Calu3 (cell line): ENCODE measurements at regions not wholly inside any gene's neighbourhood (a gene's known extent, or its start where the extent isn't known, plus 50 kb on each side); places are given as distances from the start of the nearest gene placed in this dataset.

ENCODE experiments used
- BruUV-seq: library from RNA; stranded (reverse); fragments of 400-500 nt; replicated peaks from 2 replicates; lab custom pipeline; 2021; lab: Mats Ljungman, UMichigan
- CTCF ChIA-PET: fragments of 300-600 bp; sonication (Branson Sonifier 250); formaldehyde crosslinking; loops from one replicate; lab custom pipeline; 2022; ENCODE audit warnings: antibody characterized with exemption; lab: Charles Lee
- DNase-seq: peaks from one replicate; pipeline ENCODE4 v3.0.0; 2022
- H3K27ac Mint-ChIP-seq: one replicate; pipeline ENCODE4 v1.8.0; 2022; ENCODE audit warnings: mixed read lengths; ENCODE audit not compliant: unreplicated experiment
- H3K27me3 Mint-ChIP-seq: one replicate; pipeline ENCODE4 v1.8.0; 2022; ENCODE audit warnings: mixed read lengths; ENCODE audit not compliant: unreplicated experiment
- H3K36me3 Mint-ChIP-seq: one replicate; pipeline ENCODE4 v1.8.0; 2022; ENCODE audit warnings: mild to moderate bottlenecking, moderate library complexity, mixed read lengths; ENCODE audit not compliant: insufficient read depth, unreplicated experiment
- H3K4me1 Mint-ChIP-seq: one replicate; pipeline ENCODE4 v1.8.0; 2022; ENCODE audit warnings: mild to moderate bottlenecking, low read depth, mixed read lengths; ENCODE audit not compliant: unreplicated experiment
- H3K4me3 Mint-ChIP-seq: one replicate; pipeline ENCODE4 v1.8.0; 2022; ENCODE audit warnings: mild to moderate bottlenecking, low read depth, moderate library complexity, mixed read lengths; ENCODE audit not compliant: unreplicated experiment
- H3K9me3 Mint-ChIP-seq: one replicate; pipeline ENCODE4 v1.8.0; 2022; ENCODE audit warnings: low read depth, mixed read lengths; ENCODE audit not compliant: unreplicated experiment
- CTCF ChIP-seq: fragments of 200-600 bp; IDR thresholded peaks from one replicate; pipeline ENCODE4 v1.8.0; 2022; ENCODE audit warnings: antibody characterized with exemption; ENCODE audit not compliant: unreplicated experiment
- intact Hi-C: fragments of 100-400 bp; cut with micrococcal nuclease; formaldehyde crosslinking; loops from one replicate; pipeline ENCODE4 v1.10.0; 2022; ENCODE audit not compliant: unreplicated experiment

GRCh38 chr6:48818052-48818412 lies 645.0 kb downstream of the MMUT start:
- no peak for DNase-seq
- no peaks in the 10 kb centered on the region for H3K27me3 Mint-ChIP-seq
- no peaks in the 10 kb centered on the region for H3K36me3 Mint-ChIP-seq
- CTCF ChIA-PET, result no interaction called here
- no peak overlapping the region for H3K4me3 Mint-ChIP-seq
- H3K9me3 Mint-ChIP-seq, result no peaks in the 10 kb centered on the region
- no TSS peak for BruUV-seq
- no peak overlapping the region for H3K27ac Mint-ChIP-seq
- intact Hi-C loops, result no loop called here
- TF ChIP-seq CTCF, result no peak
- no peaks in the 10 kb centered on the region for H3K4me1 Mint-ChIP-seq

- no peak for TF ChIP-seq CTCF
- CTCF ChIA-PET, result no interaction called here
- no TSS peak for BruUV-seq
- DNase-seq, result no peak
- H3K27ac Mint-ChIP-seq, result no peak overlapping the region
- H3K4me3 Mint-ChIP-seq, result no peak overlapping the region
- H3K27me3 Mint-ChIP-seq, result no peaks in the 10 kb centered on the region
- no peaks in the 10 kb centered on the region for H3K9me3 Mint-ChIP-seq
- intact Hi-C loops, result no loop called here
- no peaks in the 10 kb centered on the region for H3K4me1 Mint-ChIP-seq
- H3K36me3 Mint-ChIP-seq, result no peaks in the 10 kb centered on the region
These were observed 645.6 kb downstream of the MMUT start for GRCh38 chr6:48817333-48818051.

GRCh38 chr6:48814957-48815356 lies 648.1 kb downstream of the MMUT start:
- H3K36me3 Mint-ChIP-seq, result no peaks in the 10 kb centered on the region
- H3K27me3 Mint-ChIP-seq, result no peaks in the 10 kb centered on the region
- no peak for DNase-seq
- no TSS peak for BruUV-seq
- H3K27ac Mint-ChIP-seq, result no peak overlapping the region
- intact Hi-C loops, result no loop called here
- no peaks in the 10 kb centered on the region for H3K4me1 Mint-ChIP-seq
- H3K9me3 Mint-ChIP-seq, result no peaks in the 10 kb centered on the region
- TF ChIP-seq CTCF, result no peak
- H3K4me3 Mint-ChIP-seq, result no peak overlapping the region
- CTCF ChIA-PET, result no interaction called here

- intact Hi-C loops, result no loop called here
- H3K4me3 Mint-ChIP-seq, result no peak overlapping the region
- BruUV-seq, result no TSS peak
- TF ChIP-seq CTCF, result no peak
- CTCF ChIA-PET, result interaction anchor here (0.6 kb wide), 1 partner anchor 11 kb away, joined by 4 read pairs; no protein-coding TSS in a partner anchor
- no peaks in the 10 kb centered on the region for H3K4me1 Mint-ChIP-seq
- no peak overlapping the region for H3K27ac Mint-ChIP-seq
- H3K36me3 Mint-ChIP-seq, result no peaks in the 10 kb centered on the region
- no peaks in the 10 kb centered on the region for H3K27me3 Mint-ChIP-seq
- no peak for DNase-seq
- H3K9me3 Mint-ChIP-seq, result no peaks in the 10 kb centered on the region
These were observed 649.2 kb downstream of the MMUT start for GRCh38 chr6:48813836-48814235.
